NOMO-1 treated with DMSO at 0.1 percent for 48 hours (cell line): ENCODE measurements at regions not wholly inside any gene's neighbourhood (a gene's known extent, or its start where the extent isn't known, plus 50 kb on each side); places are given as distances from the start of the nearest gene placed in this dataset.

Source experiments
- DNase-seq: peaks from one replicate; lab custom pipeline; 2025; ENCODE audit not compliant: unreplicated experiment; lab: John Stamatoyannopoulos, UW

DNA sequence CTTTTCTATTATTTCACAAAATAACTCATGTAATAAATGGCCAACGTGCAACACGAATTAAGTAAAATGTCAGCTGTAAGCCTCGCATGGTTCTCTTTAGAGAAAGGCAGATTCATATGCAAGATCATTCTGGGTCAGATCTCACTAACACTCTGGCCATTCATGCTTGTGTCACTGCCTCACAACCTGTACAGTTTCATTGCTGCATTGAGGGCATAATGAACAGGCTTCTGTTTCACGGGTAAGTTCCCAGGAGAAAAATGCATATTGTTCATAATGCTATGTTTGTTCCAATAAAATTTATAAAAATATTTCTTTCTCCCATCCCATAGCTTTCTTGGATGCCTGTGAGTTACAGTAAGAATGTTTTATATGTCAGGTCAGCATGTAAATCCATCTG is 734.0 kb upstream of the ANKRD30A start:
- DNase-seq, result no peak

DNA sequence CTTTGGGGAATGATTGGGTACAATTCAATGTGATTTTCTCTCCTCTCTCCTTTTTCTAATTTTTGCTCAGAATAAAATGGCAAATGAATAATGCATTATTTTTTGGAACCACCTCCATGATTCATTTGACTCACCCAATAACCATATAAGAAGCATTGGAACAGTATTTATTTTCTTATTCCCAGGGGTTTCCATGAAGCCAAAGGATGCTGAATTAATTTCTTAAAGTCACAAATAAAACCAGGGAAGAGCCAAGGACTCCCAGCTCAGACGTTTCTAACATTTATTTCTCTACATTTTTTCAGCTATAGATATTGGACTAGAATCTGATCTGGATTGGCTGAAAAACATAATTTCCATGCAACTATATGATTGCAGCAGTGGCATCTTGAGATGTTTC is 735.2 kb upstream of the ANKRD30A start:
- no peak for DNase-seq

DNA sequence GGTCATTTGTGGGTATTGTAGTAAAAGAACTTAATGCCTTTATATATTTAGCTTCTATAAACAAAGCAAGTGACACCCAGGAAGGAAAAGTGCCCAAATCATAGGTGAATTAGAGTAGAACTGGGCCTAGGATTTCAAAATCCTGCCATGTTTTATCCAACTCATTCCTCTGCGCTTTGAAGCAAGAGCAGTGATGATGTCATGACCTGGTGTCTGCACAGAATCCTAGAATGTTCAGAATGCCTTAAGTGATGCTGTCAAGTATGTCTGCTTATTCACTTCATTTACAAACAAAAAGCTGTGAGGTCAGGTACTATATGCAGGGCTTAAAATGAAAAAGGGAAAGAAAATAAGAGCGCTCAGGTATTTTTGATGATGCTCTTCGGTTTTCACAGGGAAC is 737.2 kb upstream of the ANKRD30A start:
- DNase-seq, result no peak

DNA sequence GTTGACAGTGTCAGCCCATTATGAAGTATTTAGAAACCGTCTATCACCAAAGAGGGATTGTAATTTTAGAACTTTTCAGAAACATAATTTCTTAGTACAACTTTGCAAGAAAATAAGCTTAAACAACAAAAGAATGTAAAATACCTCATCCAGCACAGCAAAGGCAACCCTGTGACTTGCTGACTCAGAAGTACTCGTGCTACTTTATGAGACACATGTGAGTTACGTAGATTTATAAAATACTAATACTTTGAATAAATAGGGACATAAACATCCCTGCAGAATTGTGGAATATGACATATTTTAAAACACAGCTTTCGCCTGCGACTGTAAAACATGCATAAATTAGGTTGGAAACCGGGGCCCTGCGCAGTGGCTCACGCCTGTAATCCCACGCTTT is 739.7 kb upstream of the ANKRD30A start:
- no peak for DNase-seq

DNA sequence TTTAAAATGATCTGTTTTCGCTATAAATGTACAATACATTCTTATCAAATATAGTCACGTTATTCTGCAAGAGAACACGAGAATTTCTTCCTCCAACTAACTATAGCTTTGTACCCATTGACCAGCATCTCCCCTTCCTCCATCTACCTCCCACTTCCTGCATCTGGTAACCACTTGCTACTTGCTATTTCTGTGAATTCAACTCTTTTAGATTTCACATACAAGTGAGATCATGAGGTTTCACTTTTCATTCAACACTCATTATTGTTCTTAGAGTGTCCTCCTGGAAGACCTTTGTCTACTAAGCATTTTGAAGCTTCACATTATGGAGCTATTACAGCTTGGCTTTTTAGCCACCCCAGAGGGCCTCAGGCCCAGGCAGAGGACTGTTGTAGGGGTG is 741.3 kb upstream of the FZD8 start:
- DNase-seq, result no peak

DNA sequence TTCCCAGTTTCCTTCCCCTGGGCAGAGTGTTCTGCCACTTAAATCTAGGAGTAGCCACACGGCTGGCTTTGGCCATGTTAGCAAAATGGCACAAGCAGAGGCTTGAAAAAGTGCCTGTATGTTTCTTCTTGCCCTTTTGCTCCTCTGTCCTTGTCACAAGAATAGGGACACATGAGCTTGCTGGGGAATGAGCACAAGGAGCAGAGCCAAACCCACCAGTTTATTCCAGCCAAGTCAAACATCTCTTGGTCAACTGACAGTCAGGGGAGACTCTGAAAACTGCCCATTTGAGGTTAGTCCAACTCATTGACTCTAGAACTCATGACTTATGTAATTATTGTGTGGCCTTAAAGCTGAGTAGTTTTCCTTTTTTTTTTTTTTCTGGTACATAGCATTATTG is 739.7 kb upstream of the FZD8 start:
- DNase-seq, result no peak

DNA sequence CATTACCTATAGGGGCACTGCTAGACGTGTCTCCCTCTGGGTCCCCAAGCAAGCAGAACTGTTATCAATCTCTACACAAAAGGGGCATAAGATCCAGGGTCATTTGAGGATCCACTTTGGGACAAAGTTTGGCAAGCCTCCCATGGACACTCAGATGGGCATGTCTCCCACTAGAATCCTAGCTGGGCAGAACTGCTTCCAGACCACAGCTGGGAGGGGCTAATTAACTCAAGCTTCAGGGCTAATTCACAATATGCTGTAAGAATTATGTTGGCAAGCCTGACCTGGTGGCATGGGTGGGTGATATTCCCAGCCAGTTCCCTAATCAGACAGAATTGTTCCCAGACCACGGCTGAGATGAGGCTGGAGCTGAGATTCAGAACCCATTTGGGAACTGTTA is 738.4 kb upstream of the FZD8 start:
- no peak for DNase-seq

DNA sequence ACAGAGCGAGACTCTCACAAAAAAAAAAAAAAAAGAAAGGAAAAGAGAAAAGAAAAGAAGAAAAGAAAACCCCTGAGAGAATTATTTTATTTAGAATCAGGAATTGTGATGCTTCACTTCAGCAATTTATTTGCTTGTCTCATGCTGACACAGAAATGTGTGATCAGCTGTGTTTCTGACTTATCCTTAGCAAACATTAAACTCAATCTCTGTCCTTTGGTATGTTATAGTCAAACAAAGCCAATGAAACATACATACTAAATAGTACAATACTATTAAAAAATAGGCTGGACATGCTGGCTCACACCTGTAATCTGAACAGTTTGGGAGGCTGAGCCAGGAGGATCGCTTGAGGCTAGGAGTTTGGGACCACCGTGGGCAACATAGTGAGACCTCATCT is 733.0 kb upstream of the FZD8 start:
- DNase-seq, result no peak

DNA sequence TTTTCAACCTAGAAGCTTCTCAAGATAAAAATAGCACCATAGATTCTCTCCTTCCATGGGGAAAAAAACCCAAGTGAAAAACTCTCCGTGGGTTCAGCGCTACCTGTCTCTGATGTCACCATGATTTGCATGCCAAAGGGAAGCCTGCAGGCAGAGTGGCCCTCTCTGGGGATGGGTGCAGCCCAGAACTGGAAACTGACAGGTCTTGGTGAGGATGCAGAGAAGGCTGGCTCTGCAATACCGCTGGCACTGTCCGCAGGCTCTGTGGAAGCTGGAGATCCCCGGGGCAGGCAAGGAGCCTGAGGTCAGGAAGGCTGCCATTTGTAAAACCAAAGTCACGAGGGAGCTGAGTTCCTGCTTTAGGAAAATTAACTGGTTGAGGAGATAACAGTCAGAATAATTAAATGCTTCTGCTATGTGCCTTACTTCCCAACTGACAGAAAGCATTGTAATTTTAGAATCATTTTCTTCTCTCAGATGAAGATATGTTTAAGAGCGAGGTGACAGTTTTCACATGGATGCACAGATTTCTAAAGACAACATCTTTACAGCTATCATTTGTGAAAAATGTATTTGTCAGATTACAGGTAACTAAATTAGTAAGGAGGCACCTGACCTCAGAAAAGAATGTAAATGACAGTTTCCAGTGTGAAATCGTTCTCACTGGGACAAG is 731.5 kb upstream of the FZD8 start:
- no peak for DNase-seq

DNA sequence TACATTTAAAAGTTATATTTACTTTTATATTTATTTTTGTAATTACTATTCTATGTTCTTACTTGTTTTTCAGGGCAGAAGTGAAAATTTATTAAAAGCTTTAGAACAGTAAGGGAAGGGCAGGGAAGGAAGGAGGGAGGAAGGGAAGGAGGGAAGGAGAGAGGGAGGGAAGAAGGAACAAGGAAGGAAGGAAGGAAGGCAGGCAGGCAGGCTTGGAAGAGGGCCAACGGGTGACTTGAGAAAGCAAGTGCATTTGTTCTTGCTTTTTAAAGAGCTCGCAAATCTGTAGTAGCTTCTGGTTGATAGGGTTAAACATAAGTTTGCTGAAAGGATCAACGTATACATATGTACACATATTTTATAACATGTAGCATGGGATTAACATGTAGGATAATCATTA is 725.3 kb upstream of the FZD8 start:
- no peak for DNase-seq

DNA sequence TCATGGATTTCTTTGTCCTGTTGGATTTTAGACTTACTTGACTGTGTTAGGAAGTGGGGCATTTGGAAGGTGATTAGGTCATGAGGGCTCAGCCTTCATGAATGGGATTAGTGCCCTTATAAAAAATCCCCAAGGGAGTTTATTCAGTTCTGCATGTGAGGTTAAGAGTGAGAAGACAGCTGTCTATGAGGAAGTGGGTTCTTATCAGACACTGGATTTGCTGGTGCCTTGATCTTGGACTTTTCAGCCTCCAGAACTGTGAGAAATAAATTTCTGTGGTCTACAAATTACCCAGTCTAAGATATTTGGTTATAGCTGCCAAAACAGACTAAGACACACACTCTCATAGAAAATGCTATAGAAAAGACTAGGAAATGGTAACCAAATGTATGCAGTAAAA is 724.7 kb upstream of the FZD8 start:
- DNase-seq, result no peak

DNA sequence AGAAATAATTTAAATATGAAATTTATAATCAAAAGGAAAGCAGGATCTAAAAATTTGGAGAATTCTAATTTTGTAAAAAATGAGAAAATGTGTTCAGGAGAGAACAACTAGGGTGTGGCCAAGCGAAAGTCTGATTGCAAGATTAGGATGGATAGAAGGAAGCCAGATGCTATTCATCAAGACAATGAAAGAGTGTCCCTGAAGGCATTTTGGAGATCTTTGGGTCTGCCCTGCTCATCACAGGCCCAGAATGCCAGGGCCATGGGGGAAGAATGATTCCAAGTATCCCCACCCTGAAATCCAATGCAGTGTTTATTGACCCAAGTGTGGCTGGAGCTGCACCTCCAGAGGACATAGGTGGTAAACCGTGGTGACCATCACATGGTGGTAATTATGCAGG is 724.0 kb upstream of the FZD8 start:
- no peak for DNase-seq

DNA sequence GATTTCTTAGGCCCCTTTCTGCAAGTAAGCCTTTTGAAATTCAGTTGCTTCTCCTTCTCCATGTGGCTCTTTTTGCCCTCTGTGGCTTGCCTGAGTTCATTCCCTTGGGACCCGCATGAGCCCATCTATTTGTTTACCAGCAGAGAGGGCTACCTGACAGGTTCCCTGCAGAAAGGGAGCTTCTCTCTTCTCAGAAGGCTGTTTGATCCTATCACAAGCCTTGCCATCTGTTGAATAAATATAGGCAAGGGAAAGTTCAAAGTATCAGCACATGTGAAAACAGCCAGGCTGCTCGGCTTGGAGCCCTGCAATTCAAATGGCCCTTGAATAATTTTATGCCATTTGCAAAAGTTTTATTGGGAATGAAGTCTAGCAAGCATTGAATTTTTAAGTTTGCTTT is 720.2 kb upstream of the FZD8 start:
- no peak for DNase-seq

DNA sequence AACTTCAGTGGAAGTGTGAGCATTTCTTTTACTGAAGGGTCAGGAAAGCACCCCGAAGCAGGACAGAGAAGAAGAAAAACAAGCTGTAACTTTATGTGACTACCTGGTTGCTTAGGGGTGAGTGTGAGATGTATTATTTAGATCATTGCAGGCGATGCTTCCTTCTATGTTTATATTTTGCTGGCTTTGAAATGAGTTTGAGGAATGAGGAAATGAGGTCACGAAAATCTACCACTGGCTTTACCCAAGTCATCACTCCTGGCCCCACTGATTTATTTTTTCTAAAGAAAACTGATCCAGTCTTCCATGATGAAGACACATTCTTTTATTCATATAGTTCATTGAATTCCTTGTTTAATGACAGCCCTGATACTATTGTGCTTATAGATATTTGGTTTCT is 716.6 kb upstream of the FZD8 start:
- no peak for DNase-seq

DNA sequence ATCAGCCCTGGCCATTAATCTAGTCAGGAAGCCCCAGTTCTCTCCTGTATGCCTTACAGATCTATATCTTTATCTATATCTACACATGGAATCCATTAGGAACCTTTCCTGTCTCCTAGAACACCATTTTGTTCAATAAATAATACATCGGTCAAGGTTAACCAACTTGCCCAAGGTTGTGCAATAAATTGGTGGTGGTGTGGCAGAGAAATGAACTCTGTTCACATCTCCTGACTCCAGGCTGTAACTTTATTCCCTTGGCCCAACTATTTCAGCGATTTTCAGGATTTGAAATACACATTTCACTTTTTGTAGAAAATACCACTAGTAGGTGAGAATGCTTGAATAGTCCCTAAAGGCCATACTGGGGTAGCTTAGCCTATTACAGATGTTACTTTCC is 712.5 kb upstream of the FZD8 start:
- DNase-seq, result no peak

DNA sequence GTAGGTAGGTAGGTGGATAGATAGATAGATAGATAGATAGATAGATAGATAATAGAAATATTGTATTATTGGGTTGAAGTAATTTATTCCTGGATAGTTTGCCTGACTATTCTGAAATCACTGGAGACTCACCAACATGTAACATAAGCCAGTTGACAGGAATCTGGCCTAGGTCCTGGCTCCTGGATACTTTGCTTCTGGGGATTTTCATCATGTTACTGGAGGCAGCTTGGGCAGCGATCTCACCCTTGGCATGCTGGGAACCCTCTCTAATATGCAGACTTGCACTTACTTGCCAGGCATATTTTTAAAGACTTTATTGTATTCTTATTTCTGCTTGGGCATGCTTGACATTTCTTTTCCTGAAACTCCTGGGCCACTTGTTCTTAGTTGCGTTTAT is 709.1 kb upstream of the FZD8 start:
- DNase-seq, result no peak

DNA sequence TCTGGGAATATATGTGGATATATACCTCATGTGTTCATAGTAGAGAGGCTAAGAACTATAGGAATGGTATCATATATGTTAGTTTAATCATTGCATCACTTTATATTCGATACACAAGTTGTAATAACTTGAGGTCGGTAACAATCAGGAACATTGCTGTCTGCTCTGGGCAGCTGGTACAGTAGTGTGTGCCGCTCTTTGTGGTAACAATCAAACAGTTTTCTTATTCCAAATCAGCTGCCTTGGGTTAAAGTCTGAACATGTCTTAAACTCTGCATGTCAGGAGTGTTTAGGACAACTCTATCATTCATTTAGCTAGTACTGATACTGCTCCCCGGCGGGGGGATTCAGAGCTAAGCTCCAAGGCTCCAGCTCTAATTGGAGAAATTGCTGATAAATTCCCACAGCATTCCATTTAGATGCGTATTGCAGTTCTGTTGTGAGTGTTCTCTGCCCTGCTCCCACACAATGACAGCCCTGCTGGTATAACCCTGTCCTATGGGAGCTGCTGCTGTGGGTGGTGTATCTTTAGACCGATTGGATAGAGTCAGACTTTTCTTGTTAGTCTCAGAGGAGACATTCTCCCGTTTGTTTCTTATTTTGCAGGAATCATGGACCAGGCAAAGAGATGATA is 707.5 kb upstream of the FZD8 start:
- DNase-seq, result no peak

DNA sequence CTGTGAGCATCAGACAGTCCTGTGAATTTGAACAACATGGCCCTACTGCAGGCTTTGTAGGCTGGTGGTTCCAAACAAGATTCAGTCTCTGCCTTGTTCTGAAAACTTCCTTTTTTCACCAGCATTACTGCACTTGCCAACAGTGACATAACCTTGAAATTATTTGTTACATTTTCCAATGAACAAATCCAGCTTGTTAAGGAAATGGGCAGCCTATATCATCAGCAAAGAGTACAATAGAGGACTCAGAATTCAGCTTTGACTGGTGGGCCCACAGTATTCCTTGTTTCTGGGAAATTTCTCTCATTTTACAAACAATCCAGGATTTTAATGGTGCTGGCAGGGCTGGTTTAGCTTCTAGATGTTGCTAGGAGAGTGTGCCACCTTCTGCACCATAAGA is 703.7 kb upstream of the FZD8 start:
- DNase-seq, result no peak

DNA sequence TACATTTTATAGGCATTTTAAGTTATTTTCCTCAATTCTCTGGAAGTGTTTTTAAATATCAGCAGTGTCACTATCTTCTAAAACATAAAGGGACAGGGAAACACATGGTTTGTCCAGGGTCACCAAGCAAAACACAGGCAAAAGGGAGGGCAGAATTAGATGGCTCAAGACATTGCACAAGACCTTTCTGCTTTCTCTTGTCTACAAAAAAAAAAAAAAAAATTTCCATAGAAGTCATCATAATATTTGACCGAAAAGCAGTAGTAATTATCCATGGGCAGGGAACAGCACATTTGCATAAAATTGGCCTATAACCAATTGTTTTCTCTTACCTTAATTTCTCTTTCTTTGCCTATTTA is 703.1 kb upstream of the FZD8 start:
- DNase-seq, result no peak

DNA sequence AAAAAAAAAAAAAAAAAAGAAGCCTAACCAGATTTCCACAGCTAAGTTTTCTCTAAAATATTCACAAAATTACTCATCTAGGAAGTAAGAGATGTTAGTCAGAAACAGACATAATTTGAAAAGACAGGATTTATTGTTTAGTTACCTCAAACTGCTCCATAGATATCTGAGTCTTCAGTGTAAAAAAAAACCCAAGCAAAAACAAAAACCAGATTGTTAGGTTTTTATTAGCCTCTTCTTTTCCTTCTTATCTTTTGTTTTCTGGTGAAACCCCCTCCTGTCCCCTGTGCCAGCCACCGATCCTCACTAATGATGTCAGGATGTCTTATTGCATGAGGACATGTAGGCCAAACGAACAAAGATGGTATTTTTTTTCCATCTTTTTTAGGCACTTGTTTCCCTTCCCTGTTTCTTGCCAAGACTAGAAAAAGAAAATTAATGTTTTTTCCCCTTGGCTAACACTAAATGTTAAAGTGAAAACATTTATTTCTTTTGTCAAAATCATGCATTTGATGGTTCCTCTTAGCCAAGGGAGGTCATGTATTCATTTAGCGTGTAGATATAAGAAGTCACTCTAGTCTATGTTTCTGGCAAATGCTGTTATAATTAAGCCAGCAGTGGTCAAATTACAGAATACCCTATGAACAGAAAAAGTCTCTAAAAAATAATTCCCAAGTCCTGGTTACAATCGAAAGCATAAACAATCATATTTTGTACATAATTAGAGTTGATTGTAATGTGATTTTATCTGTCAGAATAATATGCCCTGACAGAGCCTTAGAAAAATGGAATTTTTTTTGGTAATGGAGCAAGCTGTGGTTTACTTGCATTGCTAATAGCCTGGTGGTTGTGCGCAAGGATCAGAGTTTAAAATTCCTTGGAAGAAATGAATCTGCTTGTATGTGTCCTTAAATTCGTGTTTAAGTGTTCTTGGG is 702.4 kb upstream of the FZD8 start:
- DNase-seq, result no peak

DNA sequence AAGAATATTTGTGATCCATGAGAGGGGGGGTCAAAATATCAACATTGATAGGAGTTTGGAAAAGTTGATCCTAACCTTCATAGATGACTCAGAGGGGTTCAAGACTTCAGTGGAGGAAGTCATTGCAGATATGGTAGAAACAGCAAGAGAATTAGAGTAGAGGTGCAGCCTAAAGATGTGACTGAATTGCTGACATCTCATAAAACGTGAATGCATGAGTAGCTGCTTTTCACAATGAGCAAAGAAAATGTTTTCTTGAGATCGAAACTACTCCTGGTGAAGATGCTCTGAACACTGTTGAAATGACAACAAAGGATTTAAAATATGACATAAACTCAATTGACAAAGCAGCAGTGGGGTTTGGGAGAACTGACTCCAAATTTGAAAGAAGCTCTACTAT is 700.7 kb upstream of the FZD8 start:
- DNase-seq, result no peak

DNA sequence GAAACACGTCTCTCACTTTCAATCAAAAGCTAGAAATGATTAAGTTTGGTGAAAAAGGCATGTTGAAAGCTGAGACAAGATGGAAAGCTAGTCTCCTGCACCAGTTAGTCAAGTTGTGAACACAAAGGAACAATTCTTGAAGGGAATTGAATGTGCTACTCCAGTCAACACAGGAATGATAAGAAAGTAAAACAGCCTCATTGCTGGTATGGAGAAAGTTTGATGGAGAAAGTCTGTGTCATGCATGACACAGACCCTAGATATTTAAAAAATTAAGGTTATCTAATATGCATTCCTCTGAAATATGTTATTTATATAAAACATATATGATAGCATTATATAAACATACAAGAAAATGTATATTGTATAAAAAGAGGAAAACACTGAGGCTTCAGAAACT is 699.4 kb upstream of the FZD8 start:
- DNase-seq, result no peak
